B cell (primary cell): ENCODE measurements at regions not wholly inside any gene's neighbourhood (a gene's known extent, or its start where the extent isn't known, plus 50 kb on each side); places are given as distances from the start of the nearest gene placed in this dataset.

Source experiments
- ATAC-seq: fragments of 200-7000 bp; cut with Tn5 transposase; one replicate; pipeline ENCODE4 v1.10.0; 2021; ENCODE audit warnings: low read depth, mild to moderate bottlenecking, moderate number of reproducible peaks, moderate library complexity
- CTCF ChIA-PET: fragments of 350-600 bp; sonication (Branson Sonifier 250); formaldehyde crosslinking; loops from one replicate; lab custom pipeline; 2021; ENCODE audit warnings: antibody characterized with exemption, inconsistent platforms; lab: Charles Lee
- POLR2A ChIA-PET: fragments of 350-600 bp; sonication (Branson Sonifier 250); formaldehyde crosslinking; loops from one replicate; lab custom pipeline; 2021; ENCODE audit warnings: antibody characterized with exemption; lab: Charles Lee
- DNase-seq: peaks from one replicate; pipeline ENCODE4 v3.0.0; 2013
- H2AFZ ChIP-seq: 2 replicates; pipeline ENCODE4 v1.6.1; 2012; ENCODE audit warnings: mild to moderate bottlenecking, low read depth, low read length; ENCODE audit not compliant: insufficient read depth, poor library complexity, severe bottlenecking
- H3K27ac ChIP-seq, 2 donors: 1 replicate in 1 of 2; 2 replicates in 1 of 2; pipeline ENCODE4 v1.5.1; 2012 to 2013; ENCODE audit warnings: low read length in 2 of 2, mild to moderate bottlenecking in 2 of 2, moderate library complexity in 1 of 2
- H3K27me3 ChIP-seq, 4 experiments: fragments of 200-600 bp in 1 of 4; sonication (generic) in 1 of 4; replicated peaks in 1 of 4; 1 replicate in 2 of 4; 2 replicates in 2 of 4; pipeline versions ENCODE4 v1.6.1 to v1.7.0; 2013 to 2016; ENCODE audit warnings: low read length in 3 of 4, mild to moderate bottlenecking in 2 of 4, mixed read lengths in 1 of 4, moderate library complexity in 1 of 4; ENCODE audit not compliant: insufficient read depth in 4 of 4, control insufficient read depth in 3 of 4; ENCODE audit errors: control extremely low read depth in 1 of 4
- H3K36me3 ChIP-seq, 2 experiments: replicated peaks in 1 of 2; 1 replicate in 1 of 2; 2 replicates in 1 of 2; pipeline versions ENCODE4 v1.6.1 to v1.7.1; 2013; ENCODE audit warnings: low read length in 1 of 2; ENCODE audit not compliant: insufficient read depth in 2 of 2, control insufficient read depth in 1 of 2; ENCODE audit errors: control extremely low read depth in 1 of 2, extremely low read depth in 1 of 2
- H3K4me1 ChIP-seq, 2 donors: fragments of 200-600 bp in 1 of 2; sonication (generic) in 1 of 2; 1 replicate in 1 of 2; 2 replicates in 1 of 2; pipeline versions ENCODE4 v1.5.1 to v1.6.1; 2013 to 2017; ENCODE audit warnings: low read length in 2 of 2; ENCODE audit not compliant: control insufficient read depth in 2 of 2, insufficient read depth in 2 of 2
- H3K4me2 ChIP-seq: replicated peaks from 2 replicates; pipeline ENCODE3; 2012; ENCODE audit warnings: mild to moderate bottlenecking, low read depth, low read length; ENCODE audit not compliant: poor library complexity, severe bottlenecking
- H3K4me3 ChIP-seq, 5 experiments: fragments of 200-600 bp in 1 of 5; sonication (generic) in 1 of 5; 1 replicate in 3 of 5; 2 replicates in 2 of 5; pipeline versions ENCODE4 v1.5.1 to v1.7.0; 2011 to 2016; ENCODE audit warnings: low read length in 4 of 5, mild to moderate bottlenecking in 4 of 5, low read depth in 2 of 5, control low read depth in 1 of 5, moderate library complexity in 1 of 5; ENCODE audit not compliant: insufficient read depth in 1 of 5; ENCODE audit errors: control extremely low read depth in 1 of 5, extremely low read depth in 1 of 5
- H3K79me2 ChIP-seq: fragments of 200-600 bp; sonication (generic); one replicate; pipeline ENCODE4 v1.6.0; 2016; ENCODE audit warnings: low read length; ENCODE audit not compliant: control insufficient read depth, insufficient read depth
- H3K9ac ChIP-seq: fragments of 200-600 bp; sonication (generic); 2 replicates; pipeline ENCODE4 v1.6.1; 2017; ENCODE audit warnings: mild to moderate bottlenecking, low read length, moderate library complexity
- H3K9me3 ChIP-seq, 3 donors: one replicate each; pipeline versions ENCODE4 v1.6.1 to v1.7.1; 2013; ENCODE audit warnings: low read length in 2 of 3; ENCODE audit not compliant: control insufficient read depth in 2 of 3, insufficient read depth in 1 of 3; ENCODE audit errors: control extremely low read depth in 1 of 3
- H4K20me1 ChIP-seq: 2 replicates; pipeline ENCODE4 v1.6.0; 2012; ENCODE audit warnings: mild to moderate bottlenecking, low read length; ENCODE audit not compliant: insufficient read depth, control insufficient read depth, poor library complexity, severe bottlenecking
- H3K27ac Mint-ChIP-seq: one replicate; pipeline ENCODE4 v1.8.0; 2021; ENCODE audit warnings: mixed read lengths
- H3K27me3 Mint-ChIP-seq: one replicate; pipeline ENCODE4 v1.8.0; 2021; ENCODE audit warnings: mixed read lengths
- H3K4me1 Mint-ChIP-seq: one replicate; pipeline ENCODE4 v1.8.0; 2021; ENCODE audit warnings: mixed read lengths
- H3K4me3 Mint-ChIP-seq: one replicate; pipeline ENCODE4 v1.8.0; 2021; ENCODE audit warnings: mixed read lengths
- H3K9me3 Mint-ChIP-seq: one replicate; pipeline ENCODE4 v1.8.0; 2022; ENCODE audit warnings: mixed read lengths; ENCODE audit not compliant: insufficient read depth
- CTCF ChIP-seq: fragments of 200-600 bp; IDR thresholded peaks from one replicate; pipeline ENCODE4 v1.8.0; 2022; ENCODE audit warnings: antibody characterized with exemption, mild to moderate bottlenecking
- EZH2 ChIP-seq: IDR thresholded peaks from 2 replicates; pipeline ENCODE4 v1.6.1; 2012; ENCODE audit warnings: borderline replicate concordance, low read depth, mild to moderate bottlenecking, moderate library complexity, low read length; ENCODE audit not compliant: insufficient read depth, poor library complexity, severe bottlenecking
- WGBS: methylation state at CpG from one replicate; pipeline ENCODE4 v1.1.5; 2013; ENCODE audit warnings: missing lambda C conversion rate; ENCODE audit not compliant: insufficient coverage; 5-methylcytosine and 5-hydroxymethylcytosine counted together
- intact Hi-C: fragments of 100-400 bp; cut with micrococcal nuclease; formaldehyde crosslinking; loops from one replicate; pipeline ENCODE4 v1.10.0; 2022

- ATAC-seq, result no peak
- no peak for TF ChIP-seq EZH2
- no peak for TF ChIP-seq CTCF
- Histone ChIP-seq H3K4me2 (no peak overlapping the region), H3K27me3 (peaks cover 0 to 5% (median 0%) of the 10 kb centered on the region in 4 experiments), H4K20me1 (no peaks in the 10 kb centered on the region), H3K9ac (no peak overlapping the region), H3K9me3 (no peaks in the 10 kb centered on the region), H2AFZ (no peak overlapping the region), H3K4me3 (no peak overlapping the region), H3K36me3 (no peaks in the 10 kb centered on the region), H3K27ac (no peak overlapping the region), H3K4me1 (peaks cover 3 to 7% of the 10 kb centered on the region in 2 donors), H3K79me2 (no peaks in the 10 kb centered on the region)
- peaks cover 18% of the 10 kb centered on the region for H3K4me1 Mint-ChIP-seq
- intact Hi-C loops, result loop anchor here (5.0 kb wide), 1 partner anchor 302 kb away; no protein-coding TSS in a partner anchor
- H3K9me3 Mint-ChIP-seq, result peaks cover 3% of the 10 kb centered on the region
- POLR2A ChIA-PET, result no interaction called here
- peak; percentile 21 for DNase-seq
- CTCF ChIA-PET, result interaction anchor here (0.7 kb wide), 1 partner anchor 27 kb away, joined by 4 read pairs; no protein-coding TSS in a partner anchor
- WGBS, result 90% methylated on average over 5 of the region's 7 CpGs
- H3K27me3 Mint-ChIP-seq, result peaks cover 7% of the 10 kb centered on the region
- no peak overlapping the region for H3K4me3 Mint-ChIP-seq
- no peak overlapping the region for H3K27ac Mint-ChIP-seq
Measured at GRCh38 chr6:163655217-163656121, 241.0 kb downstream of the QKI start.
